ENCODE measurements at regions not wholly inside any gene's neighbourhood (a gene's known extent, or its start where the extent isn't known, plus 50 kb on each side); places are given as distances from the start of the nearest gene placed in this dataset.

- Histone ChIP-seq H3K4me3 (no peak overlapping the region), H3K4me2 (no peak overlapping the region), H3K4me1 (replicated peaks; ENCODE audit: insufficient read depth) (no peaks in the 10 kb centered on the region), H2AFZ (no peak overlapping the region), H3F3A (ENCODE audit: insufficient read depth, low read depth) (no peaks in the 10 kb centered on the region), H3K9me2 (ENCODE audit: insufficient read depth) (no peaks in the 10 kb centered on the region), H3K36me3 (ENCODE audit: low read depth) (no peaks in the 10 kb centered on the region), H3K27ac (no peak overlapping the region), H3K27me3 (ENCODE audit: insufficient read depth, low read depth) (no peaks in the 10 kb centered on the region), H3K79me2 (ENCODE audit: low read depth) (no peaks in the 10 kb centered on the region), H3K9me3 (ENCODE audit: insufficient read depth, low read depth) (no peaks in the 10 kb centered on the region; the same call in 1 of the 2 replicates), H4K20me1 (ENCODE audit: insufficient read depth) (no peaks in the 10 kb centered on the region)
- DNase-seq: no peak
- intact Hi-C loops (cut with micrococcal nuclease; ENCODE audit: unreplicated experiment): loop anchor here (10.0 kb wide), 1 partner anchor 57 kb away; no protein-coding TSS in a partner anchor
- no peak for TF ChIP-seq EZH2 (IDR thresholded peaks at IDR 0.05; ENCODE audit: low read depth)
- TF ChIP-seq, protein P1, sequence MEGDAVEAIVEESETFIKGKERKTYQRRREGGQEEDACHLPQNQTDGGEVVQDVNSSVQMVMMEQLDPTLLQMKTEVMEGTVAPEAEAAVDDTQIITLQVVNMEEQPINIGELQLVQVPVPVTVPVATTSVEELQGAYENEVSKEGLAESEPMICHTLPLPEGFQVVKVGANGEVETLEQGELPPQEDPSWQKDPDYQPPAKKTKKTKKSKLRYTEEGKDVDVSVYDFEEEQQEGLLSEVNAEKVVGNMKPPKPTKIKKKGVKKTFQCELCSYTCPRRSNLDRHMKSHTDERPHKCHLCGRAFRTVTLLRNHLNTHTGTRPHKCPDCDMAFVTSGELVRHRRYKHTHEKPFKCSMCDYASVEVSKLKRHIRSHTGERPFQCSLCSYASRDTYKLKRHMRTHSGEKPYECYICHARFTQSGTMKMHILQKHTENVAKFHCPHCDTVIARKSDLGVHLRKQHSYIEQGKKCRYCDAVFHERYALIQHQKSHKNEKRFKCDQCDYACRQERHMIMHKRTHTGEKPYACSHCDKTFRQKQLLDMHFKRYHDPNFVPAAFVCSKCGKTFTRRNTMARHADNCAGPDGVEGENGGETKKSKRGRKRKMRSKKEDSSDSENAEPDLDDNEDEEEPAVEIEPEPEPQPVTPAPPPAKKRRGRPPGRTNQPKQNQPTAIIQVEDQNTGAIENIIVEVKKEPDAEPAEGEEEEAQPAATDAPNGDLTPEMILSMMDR (conservative IDR thresholded peaks at IDR 0.05): no peak
- CTCF ChIA-PET: no interaction called here
- POLR2A ChIA-PET (ENCODE audit: unreplicated experiment): no interaction called here
- BruUV-seq (replicated peaks): no TSS peak
These were observed 102.3 kb downstream of the KCNJ2 start for GRCh38 chr17:70271672-70272071.

GRCh38 chr17:70274255-70274654 is 104.9 kb downstream of the KCNJ2 start:
- no peaks in the 10 kb centered on the region for H3K9me3 ChIP-seq (ENCODE audit: insufficient read depth, low read depth)
- H3K79me2 ChIP-seq (ENCODE audit: low read depth): no peaks in the 10 kb centered on the region
- H3K36me3 ChIP-seq (ENCODE audit: low read depth): no peaks in the 10 kb centered on the region
- no peaks in the 10 kb centered on the region for H3K9me2 ChIP-seq (ENCODE audit: insufficient read depth)
- no peaks in the 10 kb centered on the region for H4K20me1 ChIP-seq (ENCODE audit: insufficient read depth)
- CTCF ChIA-PET: no interaction called here
- no peak for TF ChIP-seq EZH2 (IDR thresholded peaks at IDR 0.05; ENCODE audit: low read depth)
- TF ChIP-seq, protein P1 (conservative IDR thresholded peaks at IDR 0.05): no peak
- no peak for DNase-seq
- no peak overlapping the region for H3K4me3 ChIP-seq
- no peak overlapping the region for H2AFZ ChIP-seq
- no peaks in the 10 kb centered on the region for H3K27me3 ChIP-seq (ENCODE audit: insufficient read depth, low read depth)
- POLR2A ChIA-PET (ENCODE audit: unreplicated experiment): no interaction called here
- no peaks in the 10 kb centered on the region for H3F3A ChIP-seq (ENCODE audit: insufficient read depth, low read depth)
- no TSS peak for BruUV-seq (replicated peaks)
- no peak overlapping the region for H3K4me2 ChIP-seq
- H3K27ac ChIP-seq: no peak overlapping the region
- intact Hi-C loops (cut with micrococcal nuclease; ENCODE audit: unreplicated experiment): loop anchor here (10.0 kb wide), 1 partner anchor 59 kb away; no protein-coding TSS in a partner anchor
- no peaks in the 10 kb centered on the region for H3K4me1 ChIP-seq (replicated peaks; ENCODE audit: insufficient read depth)

GRCh38 chr17:70276906-70277305 is 107.6 kb downstream of the KCNJ2 start:
- H3K27ac ChIP-seq: no peak overlapping the region
- intact Hi-C loops (cut with micrococcal nuclease; ENCODE audit: unreplicated experiment): loop anchor here (10.0 kb wide), 1 partner anchor 62 kb away; no protein-coding TSS in a partner anchor
- BruUV-seq (replicated peaks): no TSS peak
- no peaks in the 10 kb centered on the region for H3K79me2 ChIP-seq (ENCODE audit: low read depth)
- no peak overlapping the region for H2AFZ ChIP-seq
- H3K9me2 ChIP-seq (ENCODE audit: insufficient read depth): no peaks in the 10 kb centered on the region
- no peaks in the 10 kb centered on the region for H3F3A ChIP-seq (ENCODE audit: insufficient read depth, low read depth)
- TF ChIP-seq EZH2 (IDR thresholded peaks at IDR 0.05; ENCODE audit: low read depth): no peak
- TF ChIP-seq, protein P1 (conservative IDR thresholded peaks at IDR 0.05): no peak
- no peak overlapping the region for H3K4me2 ChIP-seq
- no peaks in the 10 kb centered on the region for H3K9me3 ChIP-seq (ENCODE audit: insufficient read depth, low read depth)
- no peaks in the 10 kb centered on the region for H4K20me1 ChIP-seq (ENCODE audit: insufficient read depth)
- H3K4me3 ChIP-seq: no peak overlapping the region
- ChIA-PET CTCF (no interaction called here), POLR2A (ENCODE audit: unreplicated experiment) (no interaction called here)
- no peaks in the 10 kb centered on the region for H3K36me3 ChIP-seq (ENCODE audit: low read depth)
- no peaks in the 10 kb centered on the region for H3K4me1 ChIP-seq (replicated peaks; ENCODE audit: insufficient read depth)
- no peaks in the 10 kb centered on the region for H3K27me3 ChIP-seq (ENCODE audit: insufficient read depth, low read depth)
- no peak for DNase-seq

Data from PC-9 (cell line).